ENCODE measurements at regions not wholly inside any gene's neighbourhood (a gene's known extent, or its start where the extent isn't known, plus 50 kb on each side); places are given as distances from the start of the nearest gene placed in this dataset.

GRCh38 chr12:30506411-30506810 is 189.3 kb downstream of the IPO8 start:
- TF ChIP-seq CTCF (IDR thresholded peaks at IDR 0.05) (no peak), POLR2A (IDR thresholded peaks at IDR 0.05) (no peak)

All from breast epithelium (tissue), 3 donors.